ENCODE measurements at regions not wholly inside any gene's neighbourhood (a gene's known extent, or its start where the extent isn't known, plus 50 kb on each side); places are given as distances from the start of the nearest gene placed in this dataset.
"Not testable (repeated sequence)": the region's sequence is repeated elsewhere in the genome, so short reads cannot be mapped to it uniquely, and the experiment has no call there.

DNA sequence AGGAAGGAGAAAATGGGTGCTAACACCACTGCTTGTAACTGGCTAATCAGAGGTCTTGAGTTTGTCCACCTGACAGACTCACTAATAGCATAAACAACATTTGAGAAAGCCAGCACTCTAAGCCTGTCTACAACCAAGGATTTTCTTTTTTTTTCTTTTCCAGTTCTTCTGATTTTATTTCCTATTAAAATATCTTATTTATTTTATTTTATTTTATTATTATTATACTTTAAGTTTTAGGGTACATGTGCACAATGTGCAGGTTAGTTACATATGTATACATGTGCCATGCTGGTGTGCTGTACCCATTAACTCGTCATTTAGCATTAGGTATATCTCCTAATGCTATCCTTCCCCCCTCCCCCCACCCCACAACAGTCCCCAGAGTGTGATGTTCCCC, 888.6 kb upstream of the ARRDC3 start:
- TF ChIP-seq, protein P1, sequence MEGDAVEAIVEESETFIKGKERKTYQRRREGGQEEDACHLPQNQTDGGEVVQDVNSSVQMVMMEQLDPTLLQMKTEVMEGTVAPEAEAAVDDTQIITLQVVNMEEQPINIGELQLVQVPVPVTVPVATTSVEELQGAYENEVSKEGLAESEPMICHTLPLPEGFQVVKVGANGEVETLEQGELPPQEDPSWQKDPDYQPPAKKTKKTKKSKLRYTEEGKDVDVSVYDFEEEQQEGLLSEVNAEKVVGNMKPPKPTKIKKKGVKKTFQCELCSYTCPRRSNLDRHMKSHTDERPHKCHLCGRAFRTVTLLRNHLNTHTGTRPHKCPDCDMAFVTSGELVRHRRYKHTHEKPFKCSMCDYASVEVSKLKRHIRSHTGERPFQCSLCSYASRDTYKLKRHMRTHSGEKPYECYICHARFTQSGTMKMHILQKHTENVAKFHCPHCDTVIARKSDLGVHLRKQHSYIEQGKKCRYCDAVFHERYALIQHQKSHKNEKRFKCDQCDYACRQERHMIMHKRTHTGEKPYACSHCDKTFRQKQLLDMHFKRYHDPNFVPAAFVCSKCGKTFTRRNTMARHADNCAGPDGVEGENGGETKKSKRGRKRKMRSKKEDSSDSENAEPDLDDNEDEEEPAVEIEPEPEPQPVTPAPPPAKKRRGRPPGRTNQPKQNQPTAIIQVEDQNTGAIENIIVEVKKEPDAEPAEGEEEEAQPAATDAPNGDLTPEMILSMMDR (IDR thresholded peaks at IDR 0.05): not testable (repeated sequence)
- not testable (repeated sequence) for TF ChIP-seq POLR2A (IDR thresholded peaks at IDR 0.05)
